Panc1 (cell line): ENCODE measurements at regions not wholly inside any gene's neighbourhood (a gene's known extent, or its start where the extent isn't known, plus 50 kb on each side); places are given as distances from the start of the nearest gene placed in this dataset.
"Not testable (repeated sequence)": the region's sequence is repeated elsewhere in the genome, so short reads cannot be mapped to it uniquely, and the experiment has no call there.

Source experiments
- CTCF ChIP-seq: fragments of 450-650 bp; IDR thresholded peaks from 2 replicates; pipeline ENCODE4 v1.5.1; 2017; ENCODE audit warnings: mild to moderate bottlenecking
- POLR2AphosphoS5 ChIP-seq: IDR thresholded peaks from 2 replicates; pipeline ENCODE4 v1.6.1; 2012; ENCODE audit warnings: mild to moderate bottlenecking, low read depth, low read length, moderate library complexity
- REST ChIP-seq, 2 experiments: IDR thresholded peaks; 2 replicates each; pipeline ENCODE4 v1.6.1; 2011 to 2012; ENCODE audit warnings: low read depth in 2 of 2, control low read depth in 1 of 2, low read length in 1 of 2, mild to moderate bottlenecking in 1 of 2, moderate library complexity in 1 of 2; ENCODE audit not compliant: insufficient read depth in 1 of 2
- SIN3A ChIP-seq: IDR thresholded peaks from 2 replicates; pipeline ENCODE4 v1.6.1; 2012; ENCODE audit warnings: low read depth, mild to moderate bottlenecking, low read length, moderate library complexity, borderline replicate concordance; ENCODE audit not compliant: insufficient read depth
- TCF7L2 ChIP-seq: IDR thresholded peaks from 2 replicates; pipeline ENCODE4 v1.6.1; 2011; ENCODE audit warnings: mild to moderate bottlenecking, low read depth, low read length, inconsistent platforms

GRCh38 chr6:48371226-48371625 lies 260.2 kb upstream of the PTCHD4 start:
- not testable (repeated sequence) for TF ChIP-seq CTCF; REST (IDR thresholded peaks at IDR 0.05; ENCODE audit: insufficient read depth in 1 of 2, low read depth in 2 of 2, low read length in 1 of 2); SIN3A; TCF7L2; POLR2AphosphoS5
